SIG-M5 treated with dmso at 0.1 percent for 504 hours (cell line): ENCODE measurements at regions not wholly inside any gene's neighbourhood (a gene's known extent, or its start where the extent isn't known, plus 50 kb on each side); places are given as distances from the start of the nearest gene placed in this dataset.
A peak's percentile ranks its signal among the peaks of the same experiment; 100 is the strongest.

ENCODE experiments used
- DNase-seq: peaks from one replicate; lab custom pipeline; 2025; ENCODE audit not compliant: unreplicated experiment; lab: John Stamatoyannopoulos, UW

DNA sequence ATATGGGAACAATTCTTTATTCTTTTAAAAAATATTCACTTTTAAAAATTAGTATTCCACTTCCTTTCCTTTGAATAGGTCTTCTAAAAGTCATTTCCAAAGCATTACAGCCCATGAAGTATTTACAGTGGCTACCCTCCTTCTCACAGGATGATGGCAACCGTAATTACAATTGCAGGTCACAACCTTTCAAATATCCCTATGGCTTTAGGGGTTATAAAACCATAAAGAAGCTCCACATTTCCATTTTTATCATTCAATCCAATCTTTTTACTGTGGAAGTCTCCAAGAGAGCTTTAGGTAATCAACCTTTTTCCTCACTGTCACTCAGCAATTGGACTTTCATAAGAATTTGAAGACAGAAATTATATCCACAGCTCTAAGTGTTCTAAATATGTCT, 488.9 kb upstream of the CA10 start:
- DNase-seq, result no peak

DNA sequence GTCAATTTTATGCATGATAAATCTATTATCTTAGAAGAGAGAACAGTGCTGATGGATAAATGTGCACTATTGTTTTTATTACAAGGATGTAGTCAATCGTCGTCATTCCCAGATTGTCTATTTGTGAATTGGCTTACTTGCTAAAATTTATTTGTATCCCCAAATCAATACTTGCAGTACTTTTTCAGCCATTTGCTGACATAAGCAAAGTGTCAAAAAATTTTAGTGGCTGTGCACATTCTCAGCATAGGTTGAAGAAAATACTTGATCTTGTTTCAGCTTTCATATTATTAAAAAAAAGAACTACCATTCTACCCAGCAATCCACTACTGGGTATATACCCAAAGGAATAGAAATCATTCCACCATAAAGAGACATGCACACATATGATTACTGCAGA, 477.9 kb upstream of the CA10 start:
- DNase-seq, result no peak

DNA sequence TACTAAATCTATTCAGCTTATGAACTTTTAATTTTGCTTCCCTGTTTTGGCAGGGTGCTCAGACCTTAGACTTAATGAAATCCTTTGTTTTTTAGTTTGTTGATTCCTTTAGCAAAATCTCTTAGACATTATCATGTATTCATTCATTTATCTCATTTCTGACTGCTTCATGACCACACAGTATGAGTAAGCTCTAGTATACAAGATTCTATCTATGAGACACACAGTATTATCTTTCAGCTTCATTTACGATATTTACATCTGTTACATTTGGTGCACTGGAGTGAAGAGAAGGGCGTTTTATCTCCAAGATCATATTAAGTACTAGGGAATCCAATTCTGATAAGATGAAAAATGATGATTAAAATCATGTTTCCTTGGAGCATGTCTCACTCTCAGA, 448.1 kb upstream of the CA10 start:
- DNase-seq, result no peak

DNA sequence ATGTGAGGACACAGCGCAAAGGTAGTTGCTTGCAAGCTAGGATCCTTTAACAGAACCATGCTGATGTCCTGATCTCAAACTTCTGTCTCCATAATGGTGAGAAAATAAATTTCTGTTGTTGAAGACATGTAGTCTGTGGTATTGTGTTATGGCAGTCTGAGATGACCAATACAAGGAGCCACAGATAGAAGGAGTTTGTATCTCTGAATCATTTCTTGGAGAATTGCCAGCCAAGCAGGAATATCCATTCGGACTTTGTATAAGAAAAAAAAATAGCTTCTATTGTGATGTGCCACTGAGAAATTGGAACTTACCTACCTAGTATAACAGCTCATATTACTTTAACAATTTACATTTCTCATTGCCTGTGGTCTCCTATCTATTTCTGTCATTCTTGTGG, 447.6 kb upstream of the CA10 start:
- DNase-seq, result no peak

DNA sequence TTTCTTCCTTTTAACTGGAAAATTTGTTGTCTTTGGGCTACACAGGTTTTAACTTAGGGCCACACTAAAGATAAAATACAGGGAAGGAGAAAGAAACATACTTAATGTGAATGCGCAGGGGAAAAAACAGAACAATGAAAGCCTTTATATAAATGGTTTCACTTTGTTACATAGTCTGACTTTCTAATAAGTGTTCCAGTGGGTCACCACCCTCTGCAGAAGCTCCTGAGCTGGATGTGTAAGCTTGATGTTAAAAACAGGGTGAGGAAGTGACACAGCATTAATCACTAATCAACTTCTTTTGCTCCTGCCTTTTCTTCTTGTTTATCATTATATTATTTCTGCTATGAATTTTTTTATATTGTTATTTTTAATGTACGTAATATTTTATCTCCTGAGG, 445.6 kb upstream of the CA10 start:
- no peak for DNase-seq

DNA sequence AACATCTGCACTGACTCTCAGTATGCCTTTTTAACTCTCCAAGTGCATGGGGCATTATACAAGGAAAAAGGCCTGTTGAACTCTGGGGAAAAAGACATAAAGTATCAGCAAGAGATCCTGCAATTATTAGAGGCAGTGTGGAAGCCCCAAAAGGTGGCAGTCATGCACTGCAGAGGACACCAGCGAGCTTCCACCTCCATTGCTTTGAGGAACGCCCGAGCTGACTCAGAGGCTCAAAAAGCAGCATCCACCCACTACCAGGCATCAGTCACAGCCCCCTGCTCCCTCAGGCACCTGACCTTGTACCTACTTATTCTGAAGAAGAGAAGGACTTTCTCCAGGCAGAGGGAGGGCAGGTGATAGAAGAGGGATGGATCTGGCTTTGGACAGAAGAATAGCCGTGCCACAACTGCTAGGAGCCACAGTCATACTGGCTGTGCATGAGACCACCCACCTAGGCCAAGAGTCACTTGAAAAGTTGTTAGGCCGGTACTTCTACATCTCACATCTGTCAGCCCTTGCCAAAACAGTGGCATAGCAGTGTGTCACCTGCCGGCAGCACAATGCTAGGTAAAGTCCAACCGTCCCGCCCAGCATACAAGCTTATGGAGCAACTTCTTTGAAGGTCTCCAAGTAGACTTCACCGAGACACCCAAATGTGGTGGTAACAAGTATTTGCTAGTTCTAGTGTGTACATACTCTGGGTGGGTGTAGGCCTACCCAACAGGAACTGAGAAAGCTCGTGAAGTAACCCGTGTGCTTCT, 439.1 kb upstream of the CA10 start:
- DNase-seq, result peak; percentile 3

DNA sequence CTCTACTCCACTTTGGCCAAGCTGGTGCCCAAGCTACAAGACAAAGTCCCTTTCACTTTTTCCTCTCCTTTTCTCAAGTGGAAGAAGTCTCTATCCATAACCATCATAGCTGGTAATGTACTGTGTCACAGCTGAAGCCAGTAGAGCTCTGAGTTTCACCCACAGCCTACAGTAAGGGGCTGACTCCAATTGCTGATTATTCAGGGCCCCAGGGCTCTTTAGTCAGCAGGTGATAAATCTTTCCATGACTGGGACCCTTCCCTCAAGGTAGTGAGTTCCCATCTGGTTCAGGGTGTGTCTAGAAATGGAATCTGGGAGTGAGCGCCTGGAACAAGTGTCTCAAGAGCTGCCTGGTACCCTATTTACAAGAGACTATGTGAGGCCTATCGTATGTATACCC, 436.0 kb upstream of the CA10 start:
- DNase-seq, result no peak

DNA sequence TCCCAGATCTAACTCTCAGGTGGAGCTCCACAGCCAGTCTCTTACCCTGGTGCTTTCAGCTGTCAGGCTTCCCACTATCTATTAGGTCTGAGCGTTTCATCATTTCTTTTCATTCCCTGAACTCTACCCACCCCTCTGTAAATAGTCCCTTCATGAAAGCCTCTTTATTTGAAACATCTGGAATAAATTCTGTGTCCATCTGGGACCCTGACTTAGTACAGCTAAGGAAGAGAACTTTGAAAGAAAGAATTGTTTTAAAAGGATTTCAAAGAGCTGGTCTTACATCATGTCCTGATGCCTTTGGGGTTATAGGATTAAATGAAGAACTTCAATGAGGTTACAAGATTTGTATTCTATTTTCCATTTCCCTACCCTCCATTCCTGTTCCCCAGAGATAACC, 388.5 kb upstream of the CA10 start:
- no peak for DNase-seq

DNA sequence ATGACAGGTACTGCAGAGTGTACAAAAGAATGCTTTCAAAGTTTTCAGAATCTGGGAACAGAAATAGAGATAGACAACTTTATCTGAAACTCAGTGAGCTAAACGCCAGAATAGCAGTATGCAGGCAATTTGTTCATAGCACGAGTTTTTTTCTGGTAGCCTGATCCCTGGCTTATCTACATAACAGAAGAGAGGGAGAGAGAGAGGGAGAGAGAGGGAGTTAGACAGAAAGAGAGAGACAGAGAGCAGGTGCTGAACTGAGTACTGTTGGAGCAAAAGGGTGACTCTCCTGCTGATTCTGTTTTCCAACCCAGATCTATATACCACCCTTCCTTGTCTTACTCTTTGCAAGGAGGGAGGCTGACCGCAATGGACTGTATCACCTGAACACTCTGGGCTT, 388.0 kb upstream of the CA10 start:
- no peak for DNase-seq

DNA sequence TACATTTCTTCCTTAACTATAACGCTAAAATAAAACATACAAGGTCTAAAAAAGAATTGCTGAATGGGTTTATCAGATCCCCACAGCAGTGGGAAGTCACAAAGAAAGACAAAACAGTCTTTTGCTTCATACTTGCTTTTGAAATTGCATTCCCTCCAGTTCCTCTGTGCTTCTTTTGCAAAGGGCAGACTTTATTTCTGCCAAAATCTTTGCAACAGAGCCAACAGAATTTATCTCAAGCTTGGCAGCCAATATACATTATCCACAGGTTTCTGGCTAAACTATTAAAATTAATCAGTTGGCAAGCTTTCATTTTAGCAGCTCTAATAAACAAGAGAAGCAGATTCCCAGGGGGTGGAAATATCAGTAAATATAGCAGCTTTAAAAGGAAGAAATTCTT, 378.9 kb upstream of the CA10 start:
- DNase-seq, result no peak

DNA sequence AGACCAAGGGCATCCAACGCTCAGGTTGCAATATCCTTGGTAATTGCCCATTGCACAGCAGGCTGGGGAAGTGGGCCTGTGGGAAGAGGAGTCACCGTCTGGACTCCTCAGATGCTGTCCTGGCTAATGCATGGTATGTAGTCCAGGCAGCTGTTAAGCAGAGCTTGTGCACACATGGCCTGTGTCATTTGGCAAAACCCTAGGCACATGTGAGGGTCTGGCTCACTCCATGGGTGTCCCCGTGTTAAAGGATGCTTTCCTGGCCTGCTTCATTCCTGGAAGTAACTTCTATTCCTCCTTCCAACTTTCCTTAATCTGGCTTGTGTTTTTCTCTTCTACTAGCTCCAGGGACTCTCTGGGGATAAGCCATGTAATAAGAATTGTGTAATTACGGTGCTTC, 378.0 kb upstream of the CA10 start:
- no peak for DNase-seq

DNA sequence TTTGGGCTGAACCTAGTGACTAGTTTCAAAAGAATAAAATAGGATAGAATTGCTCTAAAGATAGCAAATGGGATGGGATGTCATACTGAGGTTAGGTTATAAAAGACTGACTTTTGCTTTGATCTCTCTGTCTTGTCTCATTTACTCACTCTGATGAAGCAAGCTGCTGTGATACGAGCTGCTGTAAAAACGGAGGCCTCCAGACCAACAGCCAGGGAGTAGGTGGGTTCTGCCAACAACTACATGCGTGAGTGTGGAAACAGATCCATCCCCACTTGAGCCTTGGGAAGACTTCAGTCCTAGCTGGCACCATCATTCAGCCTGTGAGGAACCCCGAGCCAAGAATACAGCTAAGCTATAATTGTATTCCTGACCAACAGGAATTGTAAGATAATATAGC, 373.9 kb upstream of the CA10 start:
- no peak for DNase-seq

DNA sequence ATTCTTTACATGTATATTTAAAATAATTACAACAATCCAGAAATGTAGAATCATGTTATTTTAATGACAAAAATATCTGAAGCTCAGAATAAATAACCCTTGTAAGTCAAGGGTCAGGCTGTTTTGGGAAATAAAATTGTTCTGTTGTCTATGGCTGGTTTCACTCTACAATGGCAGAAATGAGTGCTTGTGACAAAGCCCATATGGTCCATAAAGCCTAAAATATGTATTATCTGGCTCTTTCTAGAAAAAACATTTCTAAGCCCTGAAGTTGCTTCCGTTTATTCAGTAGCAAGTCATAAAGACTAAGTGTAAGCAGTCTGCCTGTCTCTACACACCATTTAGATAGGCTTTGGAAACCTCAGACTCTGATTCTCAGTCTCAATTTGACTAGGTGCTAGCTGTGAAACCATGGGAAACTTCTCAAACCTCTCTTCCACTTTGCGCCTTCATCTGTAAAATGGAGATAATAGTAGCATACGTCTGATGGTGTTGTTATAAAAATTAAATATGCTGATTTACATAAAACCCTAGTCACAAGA, 365.7 kb upstream of the CA10 start:
- no peak for DNase-seq

DNA sequence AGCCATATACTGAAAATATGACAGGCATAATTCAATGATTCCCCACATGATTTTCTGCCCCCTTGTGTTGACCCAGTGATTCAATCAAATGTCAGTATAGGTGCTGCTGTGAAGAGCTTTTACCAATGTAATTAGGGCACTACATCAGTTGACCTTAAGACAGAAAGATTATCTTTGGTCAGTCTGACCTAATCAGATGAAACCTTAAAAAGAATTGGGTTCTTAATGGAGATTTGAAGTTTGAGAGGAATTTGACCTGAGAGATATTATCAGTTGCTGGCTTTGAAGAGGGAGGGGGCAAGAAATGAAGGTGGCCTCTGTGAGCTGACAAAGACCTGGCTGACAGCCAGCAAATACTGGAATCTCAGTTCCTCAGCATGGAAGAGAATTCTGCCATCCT, 358.7 kb upstream of the CA10 start:
- DNase-seq, result no peak

DNA sequence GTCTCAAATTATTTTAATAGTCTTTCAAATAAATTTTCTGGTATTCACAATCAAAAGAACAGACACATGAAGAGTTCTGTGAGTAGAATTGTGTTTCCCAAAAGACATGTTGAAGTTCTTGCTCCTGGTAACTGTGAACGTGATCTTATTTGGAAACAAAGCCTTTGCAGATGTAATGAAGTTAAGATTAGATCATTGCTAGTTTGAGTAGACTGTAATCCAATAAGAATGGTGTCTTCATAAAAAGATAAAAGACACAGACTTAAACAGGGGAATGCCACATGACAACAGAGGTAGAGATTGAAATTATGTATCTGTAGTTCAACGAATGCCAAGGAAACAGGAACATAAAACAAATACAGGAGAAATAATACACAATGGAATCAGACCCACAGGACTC, 357.4 kb upstream of the CA10 start:
- DNase-seq, result no peak

DNA sequence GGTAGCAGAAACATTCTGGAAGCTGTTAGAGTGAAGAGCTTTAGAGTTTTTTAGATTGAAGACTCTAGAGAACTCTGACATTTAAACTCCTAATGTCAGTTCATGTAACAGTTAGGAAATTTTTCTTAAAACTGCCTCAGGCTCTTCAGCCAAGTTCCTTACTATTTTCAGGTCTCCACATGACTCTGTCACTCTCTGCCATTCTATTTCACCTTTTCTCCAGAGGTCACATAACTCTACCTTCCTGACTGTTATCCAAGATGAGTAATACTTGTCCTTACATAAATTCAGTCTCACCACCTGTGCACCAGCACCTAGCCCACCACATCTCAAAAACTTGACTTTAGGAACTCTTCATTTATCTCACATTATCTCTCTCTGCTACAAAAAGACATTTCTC, 347.1 kb upstream of the CA10 start:
- DNase-seq, result no peak

DNA sequence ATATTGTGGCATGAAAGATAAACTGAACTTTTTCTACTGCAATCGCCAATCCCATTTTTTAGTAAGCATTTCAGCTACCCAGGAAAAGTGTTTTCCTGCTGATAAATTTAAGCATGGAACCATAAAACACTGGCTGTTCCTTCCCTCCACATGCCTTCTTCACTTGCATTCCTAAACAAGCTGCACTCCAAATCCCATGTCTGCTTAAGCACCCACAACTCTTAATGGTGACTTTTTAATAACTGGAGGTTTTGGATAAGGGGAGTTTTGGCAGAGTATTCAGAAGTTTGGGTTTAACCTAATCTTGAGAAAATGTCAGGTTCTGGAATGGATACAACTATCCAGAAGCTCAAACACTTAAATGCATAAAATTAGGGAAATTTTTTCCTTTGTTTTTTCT, 345.6 kb upstream of the CA10 start:
- DNase-seq, result no peak

DNA sequence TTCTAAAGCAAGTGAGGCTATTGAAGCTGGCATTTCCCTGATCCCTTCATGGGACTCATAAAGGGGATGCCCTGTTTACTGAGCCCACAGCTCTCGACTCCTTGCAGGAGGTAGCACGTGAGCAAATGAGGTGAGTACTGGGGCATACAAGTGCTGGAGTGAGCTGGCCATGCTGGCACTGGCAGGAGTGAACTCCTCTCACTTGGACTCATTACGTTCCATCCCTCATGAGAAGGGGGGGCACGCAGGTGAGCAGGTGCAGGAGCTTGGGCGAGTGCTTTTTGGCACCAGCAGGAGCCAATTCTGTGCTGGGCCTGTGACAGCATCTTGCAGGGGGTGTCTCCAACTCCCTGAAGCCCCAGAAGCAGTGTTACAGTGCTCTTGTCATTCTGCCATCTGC, 337.1 kb upstream of the CA10 start:
- DNase-seq, result no peak

DNA sequence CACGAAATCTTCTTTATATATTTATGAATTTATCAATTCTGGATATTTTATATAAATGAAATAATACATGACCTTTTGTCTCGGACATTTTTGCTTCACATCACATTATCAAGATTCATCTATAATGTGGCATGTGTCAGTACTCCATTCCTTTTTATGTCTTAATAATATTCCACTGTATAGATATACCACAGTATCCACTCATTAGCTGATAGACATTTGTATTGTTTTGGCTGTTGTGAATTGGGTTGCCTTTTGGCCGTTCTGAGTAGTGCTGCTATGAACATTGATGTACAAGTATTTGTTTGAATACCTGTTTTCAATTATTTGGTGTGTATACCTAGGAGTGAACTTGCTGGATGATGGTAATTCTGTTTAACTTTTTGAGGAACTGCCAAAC, 323.8 kb upstream of the CA10 start:
- DNase-seq, result no peak

DNA sequence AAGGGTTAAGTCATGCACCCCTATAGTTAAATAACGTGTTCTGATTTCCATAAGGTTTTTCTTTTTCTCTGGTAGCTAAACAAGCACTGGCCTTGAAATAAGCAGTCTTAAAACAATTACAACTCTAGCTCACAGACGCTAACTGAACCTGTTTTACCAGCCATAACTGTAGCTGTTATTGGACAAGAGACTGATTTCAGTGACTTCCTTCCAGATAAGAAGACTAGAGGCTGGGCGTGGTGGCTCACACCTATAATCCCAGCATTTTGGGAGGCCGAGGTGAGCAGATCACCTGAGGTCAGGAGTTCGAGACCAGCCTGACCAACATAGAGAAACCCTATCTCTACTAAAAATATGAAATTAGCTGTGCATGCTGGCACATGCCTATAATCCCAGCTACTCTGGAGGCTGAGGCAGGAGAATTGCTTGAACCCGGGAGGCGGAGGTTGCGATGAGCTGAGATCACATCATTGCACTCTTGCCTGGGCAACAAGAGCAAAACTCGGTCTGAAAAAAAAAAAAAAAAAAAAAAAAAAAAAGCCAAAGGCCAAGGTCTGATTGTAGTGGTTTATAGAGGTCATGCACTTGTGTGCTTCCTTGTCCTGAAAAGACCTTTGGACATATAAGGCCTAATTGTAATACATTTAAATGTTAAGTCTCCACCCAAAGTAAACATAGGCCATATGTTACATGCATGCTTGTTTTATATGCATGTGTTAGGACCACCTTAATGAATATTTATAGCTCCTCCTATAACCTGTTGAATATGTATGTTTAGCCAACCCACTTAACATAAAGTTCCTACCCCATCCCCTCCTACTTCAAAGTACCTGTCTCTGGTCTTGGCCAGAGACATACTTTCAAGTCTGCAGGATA, 319.5 kb upstream of the CA10 start:
- no peak for DNase-seq

DNA sequence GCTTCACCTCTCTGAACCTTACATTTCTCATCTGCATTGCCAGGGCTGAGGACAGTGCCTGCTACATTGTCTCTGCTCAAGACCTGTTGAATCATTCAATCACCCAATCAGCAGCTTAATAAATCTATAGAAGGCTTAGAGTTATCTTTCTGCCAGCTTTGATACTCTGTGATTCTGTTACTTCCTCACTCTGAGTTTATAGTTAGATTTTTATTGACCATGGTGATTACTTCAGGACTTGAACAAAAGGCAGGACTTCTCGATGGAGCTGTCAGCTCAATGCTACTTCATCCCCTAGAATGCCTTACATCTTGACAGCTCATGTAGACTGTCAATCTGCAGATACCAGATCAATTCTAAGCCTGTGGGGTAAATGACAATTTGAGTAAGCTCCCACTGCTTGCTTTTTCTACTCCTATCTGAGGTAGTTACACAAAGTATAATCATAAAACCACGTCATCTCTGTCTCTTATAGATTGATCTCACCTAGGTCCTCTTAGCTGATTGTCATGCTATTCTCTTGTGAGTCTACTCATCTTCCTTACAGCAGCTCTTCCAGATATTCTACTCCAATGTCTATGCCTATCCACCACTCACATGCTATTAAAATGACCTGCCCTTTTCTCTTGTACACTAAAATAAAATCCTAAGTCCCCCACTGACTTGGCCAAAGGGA, 318.3 kb upstream of the CA10 start:
- no peak for DNase-seq

DNA sequence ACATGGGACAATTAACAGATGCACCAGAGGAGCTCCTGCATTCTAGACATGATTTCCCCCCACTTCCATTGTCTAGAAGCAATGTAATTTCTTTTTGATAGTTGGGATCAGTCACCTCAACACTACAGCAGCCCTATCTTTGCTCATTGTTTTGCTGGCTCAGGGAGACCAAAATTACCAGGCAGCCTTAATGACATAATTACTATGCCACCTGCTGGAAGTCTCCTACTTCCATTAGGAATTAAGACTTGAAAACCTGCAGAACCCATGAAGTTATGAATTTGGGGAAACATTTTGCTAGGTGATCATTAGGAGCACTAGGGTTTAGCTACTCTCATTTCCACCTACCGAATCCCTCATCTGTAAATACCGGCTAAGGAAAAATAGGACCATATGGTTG, 312.0 kb upstream of the CA10 start:
- no peak for DNase-seq
